NCI-H2171 (cell line): ENCODE measurements at regions not wholly inside any gene's neighbourhood (a gene's known extent, or its start where the extent isn't known, plus 50 kb on each side); places are given as distances from the start of the nearest gene placed in this dataset.
"Not testable (repeated sequence)": the region's sequence is repeated elsewhere in the genome, so short reads cannot be mapped to it uniquely, and the experiment has no call there.

Source experiments
- DNase-seq: peaks from one replicate; lab custom pipeline; 2025; lab: John Stamatoyannopoulos, UW

DNA sequence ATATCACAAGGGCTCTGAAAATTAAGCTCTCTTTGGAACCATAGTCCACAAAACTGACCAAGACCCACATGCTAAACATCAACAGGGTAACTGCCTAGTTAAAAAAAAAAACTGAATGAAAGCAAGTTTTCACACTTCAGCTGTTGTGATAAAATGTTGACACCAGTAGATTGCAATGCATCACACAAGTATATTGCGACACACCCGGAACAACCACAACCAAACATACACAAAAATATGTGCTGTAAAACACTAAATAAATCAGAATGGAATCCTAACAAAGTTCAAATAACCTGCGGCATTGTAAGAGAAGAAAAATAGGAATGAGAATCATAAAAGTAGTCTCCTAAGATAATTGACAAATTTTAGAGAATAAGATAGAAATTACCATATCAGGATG, 710.3 kb downstream of the AACS start:
- DNase-seq: no peak

DNA sequence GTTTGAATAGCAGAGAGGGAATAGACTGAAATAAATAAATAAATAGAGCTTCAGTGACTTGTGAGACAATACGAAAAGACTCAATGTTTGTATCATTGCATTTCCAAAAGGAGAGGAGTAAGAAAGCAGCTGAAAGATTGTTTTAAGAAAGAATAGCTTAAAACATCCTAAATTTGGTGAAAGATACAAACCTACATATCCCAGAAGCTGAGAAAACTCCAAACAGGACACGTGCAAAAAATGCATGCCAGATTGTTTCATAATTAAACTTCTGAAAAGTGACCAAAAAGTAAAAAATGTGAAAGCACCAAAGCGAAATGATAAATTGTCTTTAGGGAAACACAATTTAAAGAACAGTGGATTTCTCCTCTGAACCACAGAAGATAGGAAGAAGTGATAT, 711.0 kb downstream of the AACS start:
- DNase-seq: no peak

DNA sequence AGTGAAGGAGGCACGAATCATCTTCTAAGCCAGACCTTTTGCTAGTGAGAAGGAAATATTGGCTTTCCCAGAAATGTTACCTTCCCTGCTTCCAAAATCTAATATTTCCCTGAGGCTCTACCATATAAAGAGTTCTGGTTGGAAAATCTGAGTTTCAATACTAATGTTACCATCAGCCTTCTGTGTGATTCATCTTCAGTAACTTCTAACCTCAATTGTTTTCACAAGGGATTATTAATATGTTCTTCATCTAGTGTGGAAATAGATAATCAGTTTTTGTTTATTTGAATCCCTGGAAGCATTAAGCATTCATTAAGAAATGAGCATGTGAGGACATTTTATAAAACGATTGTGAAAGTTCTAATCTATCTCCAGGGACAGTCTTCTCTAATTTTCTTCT, 720.9 kb downstream of the AACS start:
- DNase-seq: no peak

DNA sequence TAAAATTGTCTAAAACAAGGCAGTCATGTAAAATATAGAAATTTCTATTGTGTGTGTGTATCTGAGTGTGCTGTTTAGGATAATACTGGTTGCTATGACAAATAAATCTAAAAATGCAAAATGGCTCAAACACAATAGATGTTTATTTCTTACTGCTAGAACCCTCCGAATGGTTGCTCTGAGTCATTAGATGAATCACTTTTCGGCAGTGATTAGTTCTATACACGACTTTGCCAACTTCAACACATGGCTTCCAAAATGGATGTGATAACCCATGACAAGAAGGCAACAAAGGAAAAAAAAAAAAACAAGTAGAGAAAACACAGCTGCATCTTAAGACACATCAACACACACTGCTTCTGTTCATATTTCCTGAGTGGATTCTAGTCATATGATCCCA, 729.2 kb downstream of the AACS start:
- DNase-seq: no peak

DNA sequence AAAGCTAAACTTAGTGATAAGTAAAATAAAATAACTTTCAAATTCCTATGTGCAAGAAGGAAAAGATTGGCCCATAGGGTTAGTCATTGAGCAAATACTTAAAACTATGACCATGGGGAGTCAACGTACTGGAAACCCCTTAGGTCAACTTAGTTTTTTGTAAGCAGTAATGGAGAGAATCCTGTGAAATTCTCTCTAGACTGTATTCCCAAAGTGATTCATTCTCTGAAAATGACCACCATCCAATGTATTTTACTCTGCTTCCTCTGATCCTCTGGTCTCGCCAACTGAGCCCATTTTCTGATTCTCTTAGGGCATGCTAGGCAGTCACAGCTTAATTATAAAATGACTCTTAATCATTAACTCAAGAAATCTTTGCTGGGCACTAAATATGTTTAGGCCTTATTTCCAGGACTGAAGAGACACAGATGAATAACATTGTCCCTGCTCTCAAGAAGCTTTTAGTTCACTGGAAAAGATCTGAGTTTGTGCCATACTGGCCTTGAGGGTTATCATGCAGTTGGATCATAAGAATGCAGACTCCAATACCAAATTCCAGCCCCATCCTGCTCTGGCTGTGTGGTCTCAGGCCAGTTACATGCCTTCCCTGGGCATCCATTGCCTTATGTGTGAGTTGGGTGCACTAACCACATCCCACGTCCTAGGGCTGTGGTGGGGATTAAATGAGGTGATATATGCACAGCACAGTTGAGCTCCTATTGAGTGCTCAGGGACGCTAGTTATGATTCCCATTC, 732.4 kb downstream of the AACS start:
- no peak for DNase-seq

DNA sequence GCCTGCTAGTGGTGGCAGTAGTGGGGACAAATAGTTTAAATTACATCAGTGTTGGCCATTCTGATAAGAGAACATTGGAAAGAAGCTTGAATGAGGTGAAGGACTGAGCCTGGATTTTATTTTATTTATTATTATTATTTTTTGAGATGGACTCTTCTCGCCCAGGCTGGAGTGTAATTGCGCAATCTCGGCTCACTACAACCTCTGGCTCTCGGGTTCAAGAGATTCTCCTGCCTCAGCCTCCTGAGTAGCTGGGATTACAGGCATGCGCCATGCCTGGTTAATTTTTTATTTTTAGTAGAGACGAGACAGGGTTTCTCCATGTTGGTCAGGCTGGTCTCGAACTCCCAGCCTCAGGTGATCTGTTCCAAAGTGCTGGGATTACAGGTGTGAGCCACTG, 739.4 kb downstream of the AACS start:
- DNase-seq: no peak

DNA sequence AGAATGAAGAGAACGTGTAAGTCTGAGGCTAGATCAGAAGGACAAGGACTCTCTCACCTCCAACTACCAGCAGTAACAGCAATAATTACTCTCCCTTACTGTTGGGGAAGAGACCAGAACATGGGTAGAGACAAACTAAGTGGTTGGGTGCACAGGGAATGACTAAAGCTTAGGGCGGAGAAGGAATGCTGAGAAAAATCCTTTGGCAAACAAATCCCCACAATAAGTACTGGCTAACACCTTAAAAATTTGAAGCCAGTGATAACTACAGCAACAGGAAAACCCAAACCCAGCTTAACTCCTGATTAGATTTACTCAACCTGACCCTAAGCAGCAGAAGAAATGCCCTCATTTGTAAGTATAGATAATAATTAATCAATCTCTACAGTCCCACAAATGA, 759.0 kb downstream of the AACS start:
- DNase-seq: no peak

DNA sequence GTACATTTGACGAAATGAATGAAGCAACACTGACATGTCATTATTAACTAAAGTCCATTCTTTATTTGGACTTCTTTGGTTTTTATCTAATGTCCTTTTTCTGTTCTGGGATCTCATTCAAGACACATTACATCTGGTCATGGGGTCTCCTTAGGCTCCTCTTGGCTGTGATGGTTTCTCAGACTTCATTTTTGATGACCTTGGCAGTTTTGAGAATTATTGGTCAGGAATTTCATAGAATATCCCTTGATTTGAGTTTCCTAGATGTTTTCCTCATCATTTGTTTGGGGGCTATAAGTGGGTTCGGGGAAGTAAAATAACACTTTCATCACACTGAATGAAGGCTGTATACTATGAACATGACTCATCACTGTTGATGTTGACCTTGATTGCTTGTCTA, 770.6 kb downstream of the AACS start:
- DNase-seq: no peak

DNA sequence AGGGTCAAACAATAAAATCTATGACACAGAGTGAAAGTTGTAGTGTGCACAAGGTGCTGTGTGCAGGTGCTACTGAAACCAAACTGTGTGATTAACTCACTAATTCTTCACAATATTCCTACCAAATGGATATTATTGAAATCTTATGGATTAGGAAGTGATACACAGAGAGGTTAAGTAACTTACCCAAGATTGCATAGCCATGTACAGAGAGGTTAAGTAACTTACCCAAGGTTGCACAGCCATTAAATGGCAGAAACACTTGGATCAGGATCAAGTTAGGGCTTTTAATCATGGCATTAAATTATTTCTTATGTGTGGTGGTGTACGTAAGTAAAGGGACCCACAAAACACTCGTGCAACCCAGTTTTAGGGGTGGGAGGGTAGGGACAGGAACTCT, 771.4 kb downstream of the AACS start:
- no peak for DNase-seq

DNA sequence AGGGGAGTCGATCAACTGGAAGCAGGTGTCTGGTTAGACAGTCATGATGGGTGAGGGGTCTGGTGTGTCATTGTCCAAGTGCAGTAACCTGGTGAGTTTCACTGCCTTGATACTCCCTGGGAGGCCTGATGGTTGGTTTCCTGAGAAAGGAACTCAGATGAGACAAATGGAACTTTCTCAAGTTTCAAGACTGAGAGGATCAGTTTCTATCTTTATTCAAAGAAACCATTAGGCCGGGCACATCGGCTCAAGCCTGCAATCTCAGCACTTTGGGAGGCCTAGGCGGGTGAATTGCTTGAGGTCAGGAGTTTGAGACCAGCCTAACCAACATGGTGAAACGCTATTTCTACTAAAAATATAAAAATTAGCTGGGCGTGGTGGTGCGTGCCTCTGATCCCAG, 776.1 kb downstream of the AACS start:
- DNase-seq: no peak

DNA sequence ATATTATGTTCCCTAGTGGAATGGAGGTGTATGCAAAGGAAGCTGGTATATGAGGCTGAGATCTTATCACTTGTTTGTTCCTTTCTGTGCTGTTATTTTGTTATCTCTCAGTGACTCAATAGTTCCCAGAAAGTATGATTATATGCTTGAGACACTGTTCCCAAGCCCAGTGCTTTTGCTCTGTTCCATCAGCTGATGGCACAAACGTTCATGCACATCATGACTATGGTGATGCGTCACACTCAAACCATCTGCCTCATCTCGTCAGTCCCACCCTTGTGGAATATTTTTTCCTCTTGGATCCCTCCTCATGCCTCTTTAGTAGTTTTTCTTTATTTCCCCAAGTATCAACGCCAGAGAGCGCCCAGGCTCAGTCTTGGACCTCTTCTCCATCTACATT, 786.9 kb downstream of the AACS start:
- DNase-seq: no peak

DNA sequence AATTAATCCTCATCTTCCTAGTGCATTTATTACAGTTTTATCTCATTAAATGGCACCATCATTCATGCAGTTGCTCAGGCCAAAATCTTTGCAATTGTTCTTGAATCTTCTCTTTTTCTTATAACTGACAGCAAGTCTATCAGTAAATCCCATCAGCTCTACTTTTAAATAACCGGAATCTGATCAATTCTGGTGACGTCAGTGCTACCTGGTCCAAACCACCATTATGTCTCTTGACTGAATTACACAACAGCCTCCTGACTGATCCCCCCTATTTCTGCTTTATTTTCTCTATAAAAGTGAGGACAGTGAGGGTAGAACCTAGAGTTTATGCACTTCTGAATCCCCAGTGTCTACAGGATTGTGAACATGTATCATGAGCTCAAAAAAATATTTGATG, 787.4 kb downstream of the AACS start:
- no peak for DNase-seq

DNA sequence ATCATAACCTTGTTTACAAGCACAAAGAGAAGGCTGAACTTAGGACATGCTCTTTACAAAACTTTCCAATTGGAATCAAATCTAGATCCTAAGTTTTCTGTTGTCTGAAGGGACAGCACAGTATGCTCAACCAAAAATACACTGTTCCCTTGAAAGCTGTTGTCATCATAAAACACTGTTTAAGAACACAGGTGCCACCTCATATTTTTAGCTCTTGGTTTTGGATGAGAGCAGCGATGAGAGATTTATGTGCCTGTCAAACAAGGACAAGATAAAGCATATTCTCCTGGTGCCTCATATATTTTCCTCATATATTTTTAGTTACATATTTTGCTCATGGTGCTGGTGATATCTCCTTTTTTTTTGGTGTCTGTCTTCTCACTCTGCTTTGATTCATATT, 788.4 kb downstream of the AACS start:
- DNase-seq: no peak

DNA sequence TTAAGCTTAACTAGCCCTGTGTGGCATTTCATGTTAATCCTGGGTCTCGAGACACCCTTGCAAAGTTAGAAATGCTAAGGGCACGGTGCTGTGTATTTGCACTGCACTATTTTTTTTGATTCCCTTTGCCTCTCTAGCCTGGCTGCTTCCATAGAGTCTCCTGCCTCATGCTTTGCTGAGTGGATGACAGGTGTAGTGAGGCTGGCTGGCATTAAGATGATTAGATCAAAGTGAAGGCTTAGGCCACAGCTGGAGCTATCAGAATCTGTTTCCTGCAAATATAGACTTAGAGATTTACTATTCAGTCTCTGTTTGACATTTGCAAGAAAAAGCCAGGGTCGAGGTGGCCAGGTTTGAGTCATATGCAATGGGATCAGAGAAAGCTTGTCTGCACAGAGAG, 791.1 kb downstream of the AACS start:
- no peak for DNase-seq

DNA sequence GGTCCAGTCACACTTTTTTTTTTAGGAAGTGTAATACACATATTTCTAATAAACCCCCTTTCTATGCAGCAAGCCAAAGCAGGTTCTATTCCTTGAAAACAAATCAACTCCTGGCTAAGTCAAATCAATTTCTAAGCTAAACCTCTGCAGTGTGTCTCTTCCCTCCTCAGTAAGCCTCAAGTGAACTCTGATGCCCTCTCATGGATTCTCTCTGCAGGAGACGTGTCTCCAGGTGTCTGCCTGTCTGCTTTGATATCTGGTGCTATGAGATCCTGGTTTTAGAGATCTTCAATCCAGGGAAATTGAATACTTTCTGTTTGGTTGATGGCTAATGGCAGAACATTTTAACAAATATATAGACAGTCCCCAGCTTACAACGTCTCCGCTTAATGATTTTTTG, 791.7 kb downstream of the AACS start:
- no peak for DNase-seq

DNA sequence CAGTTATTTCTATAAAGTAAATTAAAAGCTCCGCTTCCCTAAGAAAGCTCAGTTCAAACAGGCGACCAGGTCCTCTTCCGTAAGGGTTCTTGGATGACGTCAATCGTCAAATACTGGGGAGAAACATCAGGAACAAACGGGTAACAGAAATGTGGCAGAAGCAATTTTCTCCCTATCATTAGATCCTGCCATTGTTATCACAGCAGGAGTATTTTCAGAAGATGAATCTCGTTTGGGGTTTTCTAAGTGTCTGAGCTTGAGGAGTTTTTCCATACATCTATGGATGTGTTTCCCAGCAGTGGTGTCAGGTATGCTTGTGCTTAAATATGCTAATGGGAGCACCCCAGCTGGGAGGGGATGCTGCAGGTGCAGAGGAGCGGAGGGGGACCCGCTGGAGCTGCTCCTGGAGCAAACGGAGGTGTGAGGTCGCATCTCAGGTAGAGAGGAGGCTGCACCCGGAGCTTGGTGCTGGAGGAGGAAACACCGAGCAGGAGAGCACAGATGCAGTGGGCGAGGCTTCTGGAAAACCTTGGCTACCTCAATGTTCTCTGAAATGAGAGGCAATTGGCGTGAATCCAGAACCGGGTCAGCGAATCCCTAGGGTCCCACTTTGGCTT, 795.5 kb downstream of the AACS start:
- no peak for DNase-seq

DNA sequence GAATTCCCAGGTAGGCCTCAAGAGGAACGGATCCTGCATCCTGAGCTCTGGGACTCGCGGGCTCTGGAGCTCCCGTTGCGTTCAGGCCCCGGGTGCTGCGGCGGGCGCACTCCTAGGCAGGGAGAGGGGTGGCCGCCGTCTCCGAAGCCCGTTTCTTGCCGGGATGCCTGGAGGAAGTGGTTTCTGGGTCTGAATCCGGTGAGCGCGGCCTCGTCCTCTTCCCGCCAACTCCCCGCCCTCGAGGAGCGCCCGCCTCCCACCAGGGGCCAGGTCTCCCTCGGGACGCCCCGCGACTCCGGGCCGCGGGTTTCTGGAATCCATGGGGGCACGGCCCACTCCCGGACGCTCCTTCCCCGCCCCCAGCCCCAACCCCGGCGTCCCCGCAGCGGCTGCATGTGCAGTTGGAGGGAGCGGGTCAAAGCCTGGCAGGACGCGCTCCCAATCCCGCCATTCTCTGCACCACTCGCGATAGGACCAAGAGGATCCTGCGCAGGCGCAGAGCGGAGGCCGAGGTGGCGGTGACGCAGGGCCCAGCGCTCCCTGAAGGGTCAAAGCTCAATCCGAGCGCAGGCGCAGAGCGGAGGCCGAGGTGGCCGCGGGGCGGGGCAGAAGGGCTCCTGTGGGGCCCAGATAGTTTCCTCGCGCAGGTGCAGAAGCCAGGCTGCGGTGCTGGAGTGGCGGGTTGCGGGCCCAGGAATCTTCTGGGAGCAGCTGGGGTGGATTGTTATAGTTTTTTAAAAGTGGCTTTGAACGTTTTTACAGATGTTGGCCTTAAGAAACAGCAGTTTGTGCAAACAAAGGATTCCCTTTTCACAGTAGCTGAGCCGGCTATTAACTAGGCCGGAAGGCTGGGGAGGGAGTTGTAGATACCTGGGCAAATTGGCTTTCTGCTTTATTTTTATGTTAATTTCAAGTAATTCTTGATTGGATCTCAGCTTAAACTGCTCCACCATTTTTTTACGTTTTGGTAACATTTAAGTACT, 796.4 kb downstream of the AACS start:
- DNase-seq: peak; percentile 5

DNA sequence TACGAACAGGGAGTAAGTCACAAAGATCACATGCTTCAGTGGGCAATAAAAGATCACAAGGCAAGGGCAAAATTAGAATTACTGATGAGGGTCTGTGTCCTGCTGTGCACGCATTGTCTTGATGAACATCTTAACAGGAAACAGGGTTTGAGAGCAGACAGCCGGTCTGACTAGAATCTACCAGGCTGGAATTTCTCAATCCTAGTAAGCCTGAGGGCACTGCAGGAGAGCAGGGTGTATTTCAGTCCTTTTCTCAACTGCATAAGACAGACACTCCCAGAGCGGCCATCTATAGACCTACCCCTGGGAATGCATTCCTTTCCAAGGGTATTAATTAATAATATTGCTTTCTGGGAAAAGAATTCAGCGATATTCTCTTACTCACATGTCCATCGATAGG, 800.0 kb downstream of the AACS start:
- DNase-seq: not testable (repeated sequence)

DNA sequence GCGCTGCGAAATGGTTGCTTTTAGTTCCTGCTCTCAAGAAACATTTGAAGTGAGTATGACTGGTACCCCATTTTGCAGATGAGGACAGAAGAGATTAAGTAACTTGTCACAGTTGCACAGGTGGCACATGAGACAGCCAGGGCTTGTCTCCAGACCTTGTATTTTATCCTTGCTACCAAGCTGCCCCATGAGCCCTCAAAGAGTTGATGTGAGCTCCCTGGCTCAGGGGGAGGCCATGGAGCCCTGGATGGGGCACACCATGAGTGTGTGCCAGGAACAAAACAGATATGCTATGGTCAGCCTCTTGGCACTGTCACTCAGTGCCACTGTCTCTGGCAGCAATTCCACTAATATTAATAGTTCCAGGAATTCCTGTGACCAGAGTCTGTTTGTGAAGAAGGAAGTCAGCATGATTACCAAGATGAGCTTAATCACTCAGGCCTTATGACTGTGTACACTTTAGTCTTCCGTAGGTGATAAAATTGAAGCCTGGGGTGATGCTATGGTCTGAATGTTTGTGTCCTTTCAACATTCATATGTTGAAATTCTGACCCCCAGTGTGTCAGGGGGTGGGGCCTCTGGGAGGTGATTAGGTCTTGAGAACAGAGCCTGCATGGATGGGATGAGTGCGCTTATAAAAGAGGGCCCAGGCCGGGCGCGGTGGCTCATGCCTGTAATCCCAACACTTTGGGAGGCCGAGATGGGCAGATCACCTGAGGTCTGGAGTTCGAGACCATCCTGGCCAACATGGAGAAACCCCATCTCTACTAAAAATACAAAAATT, 806.8 kb downstream of the AACS start:
- no peak for DNase-seq

DNA sequence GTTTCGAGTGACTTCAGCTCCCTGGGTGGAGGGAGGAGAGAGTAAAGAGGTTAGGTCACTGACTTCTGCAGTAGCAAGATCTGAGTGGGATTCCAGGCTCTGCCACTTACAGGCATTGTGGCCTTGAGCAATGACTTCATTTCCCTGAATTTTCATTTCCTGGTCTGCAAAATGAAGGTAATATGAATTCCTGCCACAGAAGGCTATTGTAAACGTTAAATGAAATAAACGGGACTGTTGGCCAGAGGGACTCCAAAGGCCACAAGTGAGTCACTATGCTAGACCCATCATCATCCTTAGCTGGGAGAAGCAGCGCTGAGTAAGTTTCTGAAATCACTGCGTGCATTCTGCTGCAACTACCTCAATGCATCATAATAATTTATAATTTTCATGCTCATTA, 807.8 kb downstream of the AACS start:
- DNase-seq: no peak

DNA sequence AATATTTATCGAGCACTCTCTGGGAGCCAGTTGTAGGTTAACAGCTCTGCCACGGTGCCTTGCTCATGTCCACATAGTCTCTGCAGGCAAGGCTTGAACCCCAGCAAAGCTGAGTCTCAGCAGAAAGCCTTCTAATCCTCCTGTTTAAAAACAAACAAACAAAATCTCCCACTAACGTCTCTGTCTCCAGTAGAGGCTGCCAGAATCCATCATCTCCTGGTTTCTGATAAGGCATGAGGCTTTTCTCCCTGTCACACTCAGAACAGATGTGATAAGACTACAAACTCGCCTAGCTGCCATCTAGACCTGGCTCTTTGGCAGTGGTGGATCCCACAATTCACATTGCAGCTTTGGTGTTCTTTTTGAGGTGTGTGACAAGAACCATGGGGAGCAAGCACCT, 813.2 kb downstream of the AACS start:
- DNase-seq: no peak

DNA sequence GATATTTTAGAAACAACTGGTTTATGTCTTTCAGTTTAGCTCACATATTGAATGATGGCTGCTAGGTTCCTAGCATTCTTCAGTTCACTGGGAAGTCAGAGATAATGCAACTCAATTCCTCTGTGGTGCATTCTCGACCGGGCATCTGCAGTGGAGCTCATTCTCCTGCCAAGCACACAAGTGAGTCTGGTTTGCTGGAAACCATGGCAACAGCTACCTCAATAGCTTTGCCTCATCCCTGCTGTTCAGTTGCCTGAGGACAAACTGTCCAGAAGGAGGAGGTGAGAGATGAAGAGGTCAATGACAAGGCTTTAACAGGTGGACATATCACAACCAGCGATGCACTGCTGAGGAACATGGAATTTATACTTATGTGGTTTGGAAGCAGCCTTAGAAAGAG, 816.9 kb downstream of the AACS start:
- no peak for DNase-seq
